Activated CD8-positive, alpha-beta T cell treated with anti-CD3 and anti-CD28 coated beads for 36 hours (primary cell): ENCODE measurements at regions not wholly inside any gene's neighbourhood (a gene's known extent, or its start where the extent isn't known, plus 50 kb on each side); places are given as distances from the start of the nearest gene placed in this dataset.

ENCODE experiments used
- ATAC-seq: fragments of 200-7000 bp; cut with Tn5 transposase; one replicate; pipeline ENCODE4 v1.10.0; 2021; ENCODE audit warnings: mild to moderate bottlenecking, moderate library complexity
- CTCF ChIA-PET: fragments of 350-600 bp; sonication (Branson Sonifier 250); formaldehyde crosslinking; loops from one replicate; lab custom pipeline; 2021; ENCODE audit warnings: antibody characterized with exemption; lab: Charles Lee
- POLR2A ChIA-PET: fragments of 350-600 bp; sonication (Branson Sonifier 250); formaldehyde crosslinking; loops from one replicate; lab custom pipeline; 2021; ENCODE audit warnings: antibody characterized with exemption; lab: Charles Lee
- DNase-seq: peaks from one replicate; pipeline ENCODE4 v3.0.0-alpha.2; 2020
- H3K27ac Mint-ChIP-seq: one replicate; pipeline ENCODE4 v1.8.0; 2021; ENCODE audit warnings: mild to moderate bottlenecking, mixed read lengths
- H3K27me3 Mint-ChIP-seq: one replicate; pipeline ENCODE4 v1.8.0; 2021; ENCODE audit warnings: mixed read lengths
- H3K36me3 Mint-ChIP-seq: one replicate; pipeline ENCODE4 v1.8.0; 2021; ENCODE audit warnings: low read depth, mixed read lengths
- H3K4me1 Mint-ChIP-seq: one replicate; pipeline ENCODE4 v1.8.0; 2021; ENCODE audit warnings: low read depth, mixed read lengths
- H3K4me3 Mint-ChIP-seq: one replicate; pipeline ENCODE4 v1.8.0; 2021; ENCODE audit warnings: mild to moderate bottlenecking, moderate library complexity, mixed read lengths
- H3K9me3 Mint-ChIP-seq: one replicate; pipeline ENCODE4 v1.8.0; 2021; ENCODE audit warnings: mixed read lengths
- intact Hi-C: fragments of 100-400 bp; cut with micrococcal nuclease; formaldehyde crosslinking; loops from one replicate; pipeline ENCODE4 v1.10.0; 2022
- TF ChIP-seq, protein P1 (sequence below): fragments of 200-600 bp; IDR thresholded peaks from one replicate; pipeline ENCODE4 v1.8.0; 2022; ENCODE audit warnings: antibody characterized with exemption, mild to moderate bottlenecking

GRCh38 chr22:44578110-44578457 lies 80.1 kb upstream of the RTL6 start:
- ATAC-seq (no peak), DNase-seq (no peak)
- intact Hi-C loops = no loop called here
- Mint-ChIP-seq H3K4me3 (no peak overlapping the region), H3K27ac (no peak overlapping the region), H3K36me3 (no peaks in the 10 kb centered on the region), H3K4me1 (no peaks in the 10 kb centered on the region), H3K9me3 (no peaks in the 10 kb centered on the region), H3K27me3 (peaks cover 10% of the 10 kb centered on the region)
- CTCF ChIA-PET = interaction anchor here (1.2 kb wide), 1 partner anchor 49 kb away, joined by 3 read pairs; no protein-coding TSS in a partner anchor
- POLR2A ChIA-PET = interaction anchor here (1.0 kb wide), 1 partner anchor 410 kb away, joined by 4 read pairs; no protein-coding TSS in a partner anchor
- TF ChIP-seq, protein P1, sequence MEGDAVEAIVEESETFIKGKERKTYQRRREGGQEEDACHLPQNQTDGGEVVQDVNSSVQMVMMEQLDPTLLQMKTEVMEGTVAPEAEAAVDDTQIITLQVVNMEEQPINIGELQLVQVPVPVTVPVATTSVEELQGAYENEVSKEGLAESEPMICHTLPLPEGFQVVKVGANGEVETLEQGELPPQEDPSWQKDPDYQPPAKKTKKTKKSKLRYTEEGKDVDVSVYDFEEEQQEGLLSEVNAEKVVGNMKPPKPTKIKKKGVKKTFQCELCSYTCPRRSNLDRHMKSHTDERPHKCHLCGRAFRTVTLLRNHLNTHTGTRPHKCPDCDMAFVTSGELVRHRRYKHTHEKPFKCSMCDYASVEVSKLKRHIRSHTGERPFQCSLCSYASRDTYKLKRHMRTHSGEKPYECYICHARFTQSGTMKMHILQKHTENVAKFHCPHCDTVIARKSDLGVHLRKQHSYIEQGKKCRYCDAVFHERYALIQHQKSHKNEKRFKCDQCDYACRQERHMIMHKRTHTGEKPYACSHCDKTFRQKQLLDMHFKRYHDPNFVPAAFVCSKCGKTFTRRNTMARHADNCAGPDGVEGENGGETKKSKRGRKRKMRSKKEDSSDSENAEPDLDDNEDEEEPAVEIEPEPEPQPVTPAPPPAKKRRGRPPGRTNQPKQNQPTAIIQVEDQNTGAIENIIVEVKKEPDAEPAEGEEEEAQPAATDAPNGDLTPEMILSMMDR = no peak

DNA sequence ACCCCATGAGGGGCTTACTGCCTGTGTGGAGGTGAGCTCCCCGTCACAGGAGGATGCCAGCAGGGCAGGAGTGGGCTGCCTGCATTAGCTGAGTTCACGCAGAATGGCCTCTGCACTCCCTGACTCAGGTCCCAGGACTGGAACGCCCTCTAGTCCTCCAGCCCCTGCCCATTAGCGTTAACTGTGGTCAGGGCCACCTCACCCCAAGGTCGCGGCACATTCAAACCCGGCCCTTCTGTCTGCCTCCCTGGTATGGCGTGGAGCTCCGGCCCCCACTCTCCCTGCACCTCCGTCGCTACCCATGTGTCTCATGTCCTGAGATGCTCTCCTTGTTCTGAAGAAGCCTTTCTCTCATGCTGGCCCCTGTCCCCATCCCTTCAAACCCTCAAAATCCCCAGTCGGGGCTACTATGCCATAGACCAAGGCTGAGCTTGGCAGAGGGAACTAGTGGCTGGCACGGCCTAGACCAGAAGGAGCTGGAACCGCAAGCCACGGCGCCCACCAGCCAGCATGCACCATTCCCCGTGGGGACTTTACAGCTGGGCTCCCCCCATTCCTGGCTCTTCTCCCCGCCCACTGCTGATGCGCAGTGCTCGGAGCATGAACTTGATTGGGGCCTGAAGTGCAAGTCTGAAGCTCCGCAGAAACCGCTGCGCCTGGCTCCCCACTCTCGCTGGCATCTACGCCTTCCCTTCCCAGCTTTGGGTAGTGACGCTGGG lies 79.5 kb upstream of the RTL6 start:
- H3K27me3 Mint-ChIP-seq = peaks cover 10% of the 10 kb centered on the region
- no peaks in the 10 kb centered on the region for H3K4me1 Mint-ChIP-seq
- ChIA-PET CTCF (interaction anchor here (1.2 kb wide), 1 partner anchor 49 kb away, joined by 3 read pairs; no protein-coding TSS in a partner anchor), POLR2A (interaction anchor here (1.0 kb wide), 1 partner anchor 409 kb away, joined by 4 read pairs; no protein-coding TSS in a partner anchor)
- H3K9me3 Mint-ChIP-seq = no peaks in the 10 kb centered on the region
- no peak overlapping the region for H3K27ac Mint-ChIP-seq
- no peak overlapping the region for H3K4me3 Mint-ChIP-seq
- DNase-seq (no peak), ATAC-seq (no peak)
- TF ChIP-seq, protein P1 = no peak
- intact Hi-C loops = no loop called here
- no peaks in the 10 kb centered on the region for H3K36me3 Mint-ChIP-seq

DNA sequence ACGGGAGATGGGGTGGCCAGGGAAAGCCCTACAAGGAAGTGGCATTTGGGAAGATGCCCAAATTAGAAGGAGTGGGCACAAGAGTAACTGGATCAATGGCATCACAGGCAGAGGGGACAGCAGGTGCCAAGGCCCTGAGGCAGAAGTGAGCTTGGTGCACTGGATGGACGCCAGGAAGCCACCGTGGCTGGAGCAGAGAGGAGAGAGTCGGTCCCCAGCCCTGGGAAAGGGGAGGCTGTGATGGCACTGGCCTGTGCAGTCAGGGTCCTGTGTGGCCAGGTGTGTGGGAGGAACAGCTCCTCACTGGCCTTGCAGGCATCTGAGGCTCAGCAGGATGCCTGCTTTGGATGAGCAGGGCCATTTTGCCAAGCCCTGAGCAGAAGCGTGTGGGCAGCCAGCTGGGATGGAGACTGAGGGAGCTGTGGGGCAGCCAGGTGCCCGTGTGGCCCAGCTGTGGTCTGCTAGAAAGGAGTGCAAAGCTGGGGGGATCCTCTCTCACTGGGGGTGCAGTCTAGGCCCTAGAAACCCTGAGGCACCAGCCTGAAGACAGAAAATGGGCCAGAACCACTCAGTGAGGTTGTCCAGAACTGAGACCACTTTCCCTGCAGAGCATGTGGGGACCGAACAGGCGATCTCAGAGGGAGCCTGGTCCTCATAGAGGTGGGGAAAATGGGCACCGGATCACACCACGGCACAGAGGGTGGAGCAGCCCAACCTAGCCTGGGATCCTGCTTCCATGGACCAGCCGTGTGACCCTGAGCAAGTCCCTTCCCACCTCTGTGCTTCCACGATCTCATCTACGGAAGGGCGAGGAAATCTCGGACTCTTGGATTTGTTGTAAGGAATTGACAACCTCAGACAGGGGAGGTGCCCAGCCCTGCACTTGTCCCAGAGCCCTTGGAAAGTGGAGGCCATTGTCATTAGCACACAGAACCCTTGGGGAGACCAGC lies 78.6 kb upstream of the RTL6 start:
- ChIA-PET POLR2A (no interaction called here), CTCF (no interaction called here)
- H3K4me3 Mint-ChIP-seq = no peak overlapping the region
- no peaks in the 10 kb centered on the region for H3K9me3 Mint-ChIP-seq
- ATAC-seq (no peak), DNase-seq (no peak)
- H3K27ac Mint-ChIP-seq = no peak overlapping the region
- H3K27me3 Mint-ChIP-seq = peaks cover 11% of the 10 kb centered on the region
- intact Hi-C loops = no loop called here
- H3K36me3 Mint-ChIP-seq = no peaks in the 10 kb centered on the region
- TF ChIP-seq, protein P1 = no peak
- no peaks in the 10 kb centered on the region for H3K4me1 Mint-ChIP-seq

DNA sequence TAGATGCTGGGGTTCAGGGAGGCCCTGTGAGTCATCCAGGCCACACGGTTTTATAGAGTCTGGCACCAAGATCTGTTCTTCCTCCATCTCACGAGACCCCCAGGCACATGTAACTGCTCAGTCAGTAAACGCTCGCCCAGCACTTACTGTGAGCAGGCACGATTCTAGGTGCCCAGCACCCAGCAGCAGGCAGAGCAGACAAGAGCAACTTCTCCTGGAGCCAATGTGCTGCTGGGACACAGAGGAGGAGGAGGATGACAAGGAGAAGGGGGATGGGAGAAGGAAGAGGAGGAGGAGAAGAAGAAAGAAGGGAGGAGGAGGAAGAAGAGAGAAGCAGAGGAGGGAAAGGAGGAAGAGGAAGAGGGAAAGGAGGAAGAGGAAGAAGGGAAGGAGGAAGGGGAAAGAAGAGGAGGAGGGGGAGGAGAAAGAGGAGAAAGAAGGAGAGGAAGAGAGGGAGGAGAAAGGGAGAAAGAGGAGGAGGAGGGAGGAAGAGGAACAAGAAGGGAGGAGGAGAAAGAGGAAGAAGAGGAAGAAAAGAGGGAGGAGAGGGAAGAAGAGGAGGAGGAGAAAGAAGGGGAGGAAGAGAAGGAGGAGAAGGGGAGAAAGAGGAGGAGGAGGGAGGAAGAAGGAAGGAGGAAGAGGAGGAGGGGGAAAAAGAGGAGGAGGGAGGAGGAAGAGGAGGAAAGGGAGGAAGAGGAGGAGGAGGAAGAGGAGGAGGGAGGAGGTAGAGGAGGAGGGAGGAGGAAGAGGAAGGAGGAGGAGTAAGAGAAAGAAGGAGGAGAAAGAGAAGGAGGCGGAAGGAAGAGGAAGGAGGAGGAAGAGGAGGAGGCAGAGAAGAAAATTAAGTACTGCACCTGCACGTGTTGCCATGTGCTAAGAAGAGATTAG lies 77.6 kb upstream of the RTL6 start:
- intact Hi-C loops = no loop called here
- Mint-ChIP-seq H3K36me3 (no peaks in the 10 kb centered on the region), H3K4me3 (no peak overlapping the region), H3K27me3 (peaks cover 13% of the 10 kb centered on the region), H3K4me1 (no peaks in the 10 kb centered on the region), H3K9me3 (no peaks in the 10 kb centered on the region), H3K27ac (no peak overlapping the region)
- TF ChIP-seq, protein P1 = no peak
- DNase-seq = no peak
- CTCF ChIA-PET = no interaction called here
- POLR2A ChIA-PET = no interaction called here
- no peak for ATAC-seq
